ENCODE measurements at regions not wholly inside any gene's neighbourhood (a gene's known extent, or its start where the extent isn't known, plus 50 kb on each side); places are given as distances from the start of the nearest gene placed in this dataset.

DNA sequence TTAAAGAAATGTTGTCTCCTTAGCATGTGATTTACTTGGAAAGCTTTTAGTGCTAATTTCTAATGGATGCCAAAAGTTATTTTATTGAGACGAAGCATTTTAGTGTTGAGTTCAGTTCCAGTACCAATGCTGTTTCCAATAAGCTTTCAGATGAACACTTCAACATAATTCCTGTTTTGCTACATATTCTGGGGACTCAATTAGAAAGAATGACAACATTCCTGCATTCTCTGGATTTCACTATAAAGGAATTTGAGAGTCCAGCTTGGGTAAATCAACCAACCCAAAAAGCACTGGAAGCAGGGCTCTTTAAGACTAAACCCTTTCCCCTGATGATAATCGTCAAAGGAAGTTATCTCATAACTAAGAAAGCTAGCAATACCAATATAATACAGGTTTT lies 353.0 kb upstream of the TMTC1 start:
- Histone ChIP-seq H3K4me3 (ENCODE audit: low read depth, low read length) (no peak overlapping the region), H3K36me3 (ENCODE audit: control insufficient read depth in 2 of 2, insufficient read depth in 1 of 2, low read length in 2 of 2) (no peaks in the 10 kb centered on the region), H3K4me1 (ENCODE audit: control insufficient read depth, insufficient read depth, low read length) (no peaks in the 10 kb centered on the region), H3K27ac (ENCODE audit: extremely low read depth, low read depth, low read length) (no peak overlapping the region), H3K9me3 (ENCODE audit: control insufficient read depth, insufficient read depth, low read depth, low read length) (no peaks in the 10 kb centered on the region)
- ChIA-PET CTCF (interaction anchor here (0.6 kb wide), 1 partner anchor 207 kb away, joined by 3 read pairs; no protein-coding TSS in a partner anchor), POLR2A (no interaction called here)
- no peak for TF ChIP-seq ZNF335 (tag by site-specific recombination; conservative IDR thresholded peaks at IDR 0.05)
- no peak for TF ChIP-seq ZNF501 (tag by site-specific recombination; IDR thresholded peaks at IDR 0.05)
- no peak for TF ChIP-seq ZNF830 (tag by site-specific recombination; IDR thresholded peaks at IDR 0.05; ENCODE audit: low read depth)
- no peak for TF ChIP-seq ZNF391 (tag by site-specific recombination; IDR thresholded peaks at IDR 0.05; ENCODE audit: borderline replicate concordance, low read depth)

DNA sequence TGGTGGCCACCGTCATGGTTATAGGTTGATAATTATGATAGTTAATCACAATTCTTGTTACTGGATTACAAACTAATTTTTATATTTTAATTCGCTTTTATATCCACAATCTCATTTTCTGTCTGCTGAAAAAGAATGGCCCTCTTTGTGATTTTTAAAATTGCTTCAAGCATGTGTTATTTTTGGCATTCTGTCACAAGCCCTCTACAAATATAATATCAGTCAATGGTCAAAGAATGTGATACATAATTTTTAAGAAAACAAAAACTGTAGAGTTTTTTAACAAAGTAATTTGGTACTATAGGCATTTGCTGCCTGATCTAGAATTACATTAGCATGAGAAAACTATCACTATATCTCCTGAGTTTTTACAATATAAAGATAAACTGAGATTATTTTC lies 352.0 kb upstream of the TMTC1 start:
- H3K27ac ChIP-seq (ENCODE audit: extremely low read depth, low read depth, low read length): no peak overlapping the region
- ChIA-PET POLR2A (no interaction called here), CTCF (interaction anchor here (0.5 to 0.6 kb wide), 2 partner anchors 672 to 1093 kb away, joined by 3 to 5 read pairs; no protein-coding TSS in a partner anchor)
- peaks cover 5% of the 10 kb centered on the region; the same call in 1 of the 2 replicates for H3K4me1 ChIP-seq (ENCODE audit: control insufficient read depth, insufficient read depth, low read length)
- no peak overlapping the region for H3K4me3 ChIP-seq (ENCODE audit: low read depth, low read length)
- no peak for TF ChIP-seq ZNF302 (tag by site-specific recombination; IDR thresholded peaks at IDR 0.05; ENCODE audit: low read depth)
- TF ChIP-seq EGR2 (tag by site-specific recombination; IDR thresholded peaks at IDR 0.05; ENCODE audit: low read depth): no peak
- no peak for TF ChIP-seq ZNF114 (tag by site-specific recombination; IDR thresholded peaks at IDR 0.05)
- TF ChIP-seq, protein P1, sequence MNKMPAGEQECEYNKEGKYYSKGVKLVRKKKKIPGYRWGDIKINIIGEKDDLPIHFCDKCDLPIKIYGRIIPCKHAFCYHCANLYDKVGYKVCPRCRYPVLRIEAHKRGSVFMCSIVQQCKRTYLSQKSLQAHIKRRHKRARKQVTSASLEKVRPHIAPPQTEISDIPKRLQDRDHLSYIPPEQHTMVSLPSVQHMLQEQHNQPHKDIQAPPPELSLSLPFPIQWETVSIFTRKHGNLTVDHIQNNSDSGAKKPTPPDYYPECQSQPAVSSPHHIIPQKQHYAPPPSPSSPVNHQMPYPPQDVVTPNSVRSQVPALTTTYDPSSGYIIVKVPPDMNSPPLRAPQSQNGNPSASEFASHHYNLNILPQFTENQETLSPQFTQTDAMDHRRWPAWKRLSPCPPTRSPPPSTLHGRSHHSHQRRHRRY (tag by site-specific recombination; IDR thresholded peaks at IDR 0.05): no peak
- no peak for TF ChIP-seq ZNF157 (tag by site-specific recombination; IDR thresholded peaks at IDR 0.05)
- no peak for TF ChIP-seq ZNF426 (tag by site-specific recombination; IDR thresholded peaks at IDR 0.05)
- no peak for TF ChIP-seq ZBTB7A (tag by site-specific recombination; IDR thresholded peaks at IDR 0.05; ENCODE audit: low read depth)
- TF ChIP-seq REPIN1 (tag by site-specific recombination; IDR thresholded peaks at IDR 0.05; ENCODE audit: low read depth): no peak
- no peak for TF ChIP-seq ZNF785 (tag by site-specific recombination; IDR thresholded peaks at IDR 0.05)
- TF ChIP-seq, protein P2, sequence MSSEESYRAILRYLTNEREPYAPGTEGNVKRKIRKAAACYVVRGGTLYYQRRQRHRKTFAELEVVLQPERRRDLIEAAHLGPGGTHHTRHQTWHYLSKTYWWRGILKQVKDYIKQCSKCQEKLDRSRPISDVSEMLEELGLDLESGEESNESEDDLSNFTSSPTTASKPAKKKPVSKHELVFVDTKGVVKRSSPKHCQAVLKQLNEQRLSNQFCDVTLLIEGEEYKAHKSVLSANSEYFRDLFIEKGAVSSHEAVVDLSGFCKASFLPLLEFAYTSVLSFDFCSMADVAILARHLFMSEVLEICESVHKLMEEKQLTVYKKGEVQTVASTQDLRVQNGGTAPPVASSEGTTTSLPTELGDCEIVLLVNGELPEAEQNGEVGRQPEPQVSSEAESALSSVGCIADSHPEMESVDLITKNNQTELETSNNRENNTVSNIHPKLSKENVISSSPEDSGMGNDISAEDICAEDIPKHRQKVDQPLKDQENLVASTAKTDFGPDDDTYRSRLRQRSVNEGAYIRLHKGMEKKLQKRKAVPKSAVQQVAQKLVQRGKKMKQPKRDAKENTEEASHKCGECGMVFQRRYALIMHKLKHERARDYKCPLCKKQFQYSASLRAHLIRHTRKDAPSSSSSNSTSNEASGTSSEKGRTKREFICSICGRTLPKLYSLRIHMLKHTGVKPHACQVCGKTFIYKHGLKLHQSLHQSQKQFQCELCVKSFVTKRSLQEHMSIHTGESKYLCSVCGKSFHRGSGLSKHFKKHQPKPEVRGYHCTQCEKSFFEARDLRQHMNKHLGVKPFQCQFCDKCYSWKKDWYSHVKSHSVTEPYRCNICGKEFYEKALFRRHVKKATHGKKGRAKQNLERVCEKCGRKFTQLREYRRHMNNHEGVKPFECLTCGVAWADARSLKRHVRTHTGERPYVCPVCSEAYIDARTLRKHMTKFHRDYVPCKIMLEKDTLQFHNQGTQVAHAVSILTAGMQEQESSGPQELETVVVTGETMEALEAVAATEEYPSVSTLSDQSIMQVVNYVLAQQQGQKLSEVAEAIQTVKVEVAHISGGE (tag by site-specific recombination; conservative IDR thresholded peaks at IDR 0.05; ENCODE audit: low read depth): no peak
- no peak for TF ChIP-seq PRDM1 (tag by site-specific recombination; IDR thresholded peaks at IDR 0.05)
- no peak for TF ChIP-seq ZNF76 (tag by site-specific recombination; IDR thresholded peaks at IDR 0.05; ENCODE audit: borderline replicate concordance, low read depth)
- TF ChIP-seq, protein P3, sequence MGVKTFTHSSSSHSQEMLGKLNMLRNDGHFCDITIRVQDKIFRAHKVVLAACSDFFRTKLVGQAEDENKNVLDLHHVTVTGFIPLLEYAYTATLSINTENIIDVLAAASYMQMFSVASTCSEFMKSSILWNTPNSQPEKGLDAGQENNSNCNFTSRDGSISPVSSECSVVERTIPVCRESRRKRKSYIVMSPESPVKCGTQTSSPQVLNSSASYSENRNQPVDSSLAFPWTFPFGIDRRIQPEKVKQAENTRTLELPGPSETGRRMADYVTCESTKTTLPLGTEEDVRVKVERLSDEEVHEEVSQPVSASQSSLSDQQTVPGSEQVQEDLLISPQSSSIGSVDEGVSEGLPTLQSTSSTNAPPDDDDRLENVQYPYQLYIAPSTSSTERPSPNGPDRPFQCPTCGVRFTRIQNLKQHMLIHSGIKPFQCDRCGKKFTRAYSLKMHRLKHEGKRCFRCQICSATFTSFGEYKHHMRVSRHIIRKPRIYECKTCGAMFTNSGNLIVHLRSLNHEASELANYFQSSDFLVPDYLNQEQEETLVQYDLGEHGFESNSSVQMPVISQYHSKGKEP (tag by site-specific recombination; IDR thresholded peaks at IDR 0.05): no peak
- TF ChIP-seq, protein P4, sequence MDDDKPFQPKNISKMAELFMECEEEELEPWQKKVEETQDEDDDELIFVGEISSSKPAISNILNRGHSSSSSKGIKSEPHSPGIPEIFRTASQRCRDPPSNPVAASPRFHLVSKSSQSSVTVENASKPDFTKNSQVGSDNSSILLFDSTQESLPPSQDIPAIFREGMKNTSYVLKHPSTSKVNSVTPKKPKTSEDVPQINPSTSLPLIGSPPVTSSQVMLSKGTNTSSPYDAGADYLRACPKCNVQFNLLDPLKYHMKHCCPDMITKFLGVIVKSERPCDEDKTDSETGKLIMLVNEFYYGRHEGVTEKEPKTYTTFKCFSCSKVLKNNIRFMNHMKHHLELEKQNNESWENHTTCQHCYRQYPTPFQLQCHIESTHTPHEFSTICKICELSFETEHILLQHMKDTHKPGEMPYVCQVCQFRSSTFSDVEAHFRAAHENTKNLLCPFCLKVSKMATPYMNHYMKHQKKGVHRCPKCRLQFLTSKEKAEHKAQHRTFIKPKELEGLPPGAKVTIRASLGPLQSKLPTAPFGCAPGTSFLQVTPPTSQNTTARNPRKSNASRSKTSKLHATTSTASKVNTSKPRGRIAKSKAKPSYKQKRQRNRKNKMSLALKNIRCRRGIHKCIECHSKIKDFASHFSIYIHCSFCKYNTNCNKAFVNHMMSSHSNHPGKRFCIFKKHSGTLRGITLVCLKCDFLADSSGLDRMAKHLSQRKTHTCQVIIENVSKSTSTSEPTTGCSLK (tag by site-specific recombination; IDR thresholded peaks at IDR 0.05): no peak
- TF ChIP-seq, protein P5, sequence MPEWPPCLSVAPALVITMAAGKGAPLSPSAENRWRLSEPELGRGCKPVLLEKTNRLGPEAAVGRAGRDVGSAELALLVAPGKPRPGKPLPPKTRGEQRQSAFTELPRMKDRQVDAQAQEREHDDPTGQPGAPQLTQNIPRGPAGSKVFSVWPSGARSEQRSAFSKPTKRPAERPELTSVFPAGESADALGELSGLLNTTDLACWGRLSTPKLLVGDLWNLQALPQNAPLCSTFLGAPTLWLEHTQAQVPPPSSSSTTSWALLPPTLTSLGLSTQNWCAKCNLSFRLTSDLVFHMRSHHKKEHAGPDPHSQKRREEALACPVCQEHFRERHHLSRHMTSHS (tag by site-specific recombination; IDR thresholded peaks at IDR 0.05): no peak
- TF ChIP-seq TCF7L2 (IDR thresholded peaks at IDR 0.05; ENCODE audit: borderline replicate concordance, low read depth, low read length): no peak
- H3K36me3 ChIP-seq (ENCODE audit: control insufficient read depth in 2 of 2, insufficient read depth in 1 of 2, low read length in 2 of 2): no peaks in the 10 kb centered on the region
- no peaks in the 10 kb centered on the region for H3K9me3 ChIP-seq (ENCODE audit: control insufficient read depth, insufficient read depth, low read depth, low read length)

Data from HEK293 (cell line).